GM21786 (cell line): ENCODE measurements at regions not wholly inside any gene's neighbourhood (a gene's known extent, or its start where the extent isn't known, plus 50 kb on each side); places are given as distances from the start of the nearest gene placed in this dataset.

Source experiments
- ATAC-seq: cut with Tn5 transposase; IDR thresholded peaks from one replicate; pipeline ENCODE4 v1.9.1; 2021; ENCODE audit not compliant: unreplicated experiment

- ATAC-seq: no peak
These were observed 56.9 kb upstream of the PTGS2 start for GRCh38 chr1:186736971-186737685.

- ATAC-seq: no peak
These were observed 55.2 kb upstream of the PTGS2 start for GRCh38 chr1:186735463-186735862.

GRCh38 chr1:186730951-186731729, 50.9 kb upstream of the PTGS2 start:
- no peak for ATAC-seq
